Neural progenitor cell (in vitro differentiated cells): ENCODE measurements at regions not wholly inside any gene's neighbourhood (a gene's known extent, or its start where the extent isn't known, plus 50 kb on each side); places are given as distances from the start of the nearest gene placed in this dataset.

ENCODE experiments used
- DNase-seq: peaks from one replicate; pipeline ENCODE4 v3.0.0-alpha.2; 2016; ENCODE audit warnings: low spot score
- H2AFZ ChIP-seq: fragments of 200-600 bp; sonication (generic); replicated peaks from 2 replicates; pipeline ENCODE4 v1.6.1; 2016; ENCODE audit warnings: antibody characterized with exemption
- H3F3A ChIP-seq: fragments of 200-600 bp; sonication (generic); 2 replicates; pipeline ENCODE4 v1.6.1; 2016; ENCODE audit warnings: antibody characterized with exemption, low read depth
- H3K27ac ChIP-seq: fragments of 200-600 bp; sonication (generic); 2 replicates; pipeline ENCODE4 v1.5.1; 2016; ENCODE audit warnings: mild to moderate bottlenecking
- H3K27me3 ChIP-seq: fragments of 200-600 bp; sonication (generic); 2 replicates; pipeline ENCODE4 v1.6.1; 2016; ENCODE audit warnings: mild to moderate bottlenecking, moderate library complexity
- H3K36me3 ChIP-seq: fragments of 200-600 bp; sonication (generic); 2 replicates; pipeline ENCODE4 v1.5.1; 2016
- H3K4me1 ChIP-seq: fragments of 200-600 bp; sonication (generic); 2 replicates; pipeline ENCODE4 v1.6.1; 2016; ENCODE audit warnings: mixed run types
- H3K4me2 ChIP-seq: fragments of 200-600 bp; sonication (generic); 2 replicates; pipeline ENCODE4 v1.6.1; 2016
- H3K4me3 ChIP-seq: fragments of 200-600 bp; sonication (generic); 2 replicates; pipeline ENCODE4 v1.5.1; 2016
- H3K79me2 ChIP-seq: fragments of 200-600 bp; sonication (generic); 2 replicates; pipeline ENCODE4 v1.6.1; 2016; ENCODE audit warnings: low read depth
- H3K9ac ChIP-seq: fragments of 200-600 bp; sonication (generic); 2 replicates; pipeline ENCODE4 v1.6.1; 2016
- H3K9me3 ChIP-seq: fragments of 200-600 bp; sonication (generic); 2 replicates; pipeline ENCODE4 v1.5.1; 2016; ENCODE audit warnings: low read depth
- H4K20me1 ChIP-seq: fragments of 200-600 bp; sonication (generic); 2 replicates; pipeline ENCODE4 v1.6.1; 2016; ENCODE audit warnings: low read depth
- H3K27ac Mint-ChIP-seq: 3 replicates; pipeline ENCODE4 v1.8.0; 2021; ENCODE audit warnings: mixed read lengths
- H3K27me3 Mint-ChIP-seq: 2 replicates; pipeline ENCODE4 v1.8.0; 2022; ENCODE audit warnings: low read depth, mild to moderate bottlenecking, inconsistent platforms, moderate library complexity, mixed read lengths; ENCODE audit not compliant: insufficient read depth
- H3K36me3 Mint-ChIP-seq: 3 replicates; pipeline ENCODE4 v1.8.0; 2021; ENCODE audit warnings: mixed read lengths
- H3K4me1 Mint-ChIP-seq: 3 replicates; pipeline ENCODE4 v1.8.0; 2021; ENCODE audit warnings: mixed read lengths
- H3K4me3 Mint-ChIP-seq: 3 replicates; pipeline ENCODE4 v1.8.0; 2021; ENCODE audit warnings: mild to moderate bottlenecking, moderate library complexity, mixed read lengths
- H3K9me3 Mint-ChIP-seq: 3 replicates; pipeline ENCODE4 v1.8.0; 2020; ENCODE audit warnings: mixed read lengths
- CTCF ChIP-seq: fragments of 200-600 bp; sonication (generic); IDR thresholded peaks from 2 replicates; pipeline ENCODE4 v1.5.1; 2017; ENCODE audit warnings: antibody characterized with exemption, mild to moderate bottlenecking
- EZH2 ChIP-seq: fragments of 200-600 bp; sonication (generic); IDR thresholded peaks from 2 replicates; pipeline ENCODE4 v1.6.1; 2017; ENCODE audit warnings: antibody characterized with exemption, mild to moderate bottlenecking, moderate library complexity
- EZH2phosphoT487 ChIP-seq: fragments of 200-600 bp; sonication (generic); IDR thresholded peaks from 2 replicates; pipeline ENCODE4 v1.6.1; 2017; ENCODE audit warnings: antibody characterized with exemption

GRCh38 chr7:82507976-82508677 is 64.5 kb upstream of the CACNA2D1 start:
- Mint-ChIP-seq H3K36me3 (no peaks in the 10 kb centered on the region), H3K9me3 (peaks cover 4% of the 10 kb centered on the region), H3K27ac (no peak overlapping the region), H3K27me3 (peaks cover 2% of the 10 kb centered on the region), H3K4me3 (no peak overlapping the region), H3K4me1 (peaks cover 2% of the 10 kb centered on the region)
- no peak overlapping the region for H3K9ac ChIP-seq
- H3K27ac ChIP-seq: no peak overlapping the region
- H3K4me3 ChIP-seq: no peak overlapping the region
- no peak for TF ChIP-seq CTCF
- no peak for TF ChIP-seq EZH2
- no peak for TF ChIP-seq EZH2phosphoT487
- H3F3A ChIP-seq: no peaks in the 10 kb centered on the region
- H4K20me1 ChIP-seq: no peaks in the 10 kb centered on the region
- no peak overlapping the region for H3K4me2 ChIP-seq
- no peaks in the 10 kb centered on the region for H3K79me2 ChIP-seq
- H3K9me3 ChIP-seq: no peaks in the 10 kb centered on the region
- peaks cover 3% of the 10 kb centered on the region for H3K4me1 ChIP-seq
- H2AFZ ChIP-seq: peak overlapping the region; percentile 5
- no peak for DNase-seq
- no peaks in the 10 kb centered on the region for H3K27me3 ChIP-seq
- no peaks in the 10 kb centered on the region for H3K36me3 ChIP-seq

DNA sequence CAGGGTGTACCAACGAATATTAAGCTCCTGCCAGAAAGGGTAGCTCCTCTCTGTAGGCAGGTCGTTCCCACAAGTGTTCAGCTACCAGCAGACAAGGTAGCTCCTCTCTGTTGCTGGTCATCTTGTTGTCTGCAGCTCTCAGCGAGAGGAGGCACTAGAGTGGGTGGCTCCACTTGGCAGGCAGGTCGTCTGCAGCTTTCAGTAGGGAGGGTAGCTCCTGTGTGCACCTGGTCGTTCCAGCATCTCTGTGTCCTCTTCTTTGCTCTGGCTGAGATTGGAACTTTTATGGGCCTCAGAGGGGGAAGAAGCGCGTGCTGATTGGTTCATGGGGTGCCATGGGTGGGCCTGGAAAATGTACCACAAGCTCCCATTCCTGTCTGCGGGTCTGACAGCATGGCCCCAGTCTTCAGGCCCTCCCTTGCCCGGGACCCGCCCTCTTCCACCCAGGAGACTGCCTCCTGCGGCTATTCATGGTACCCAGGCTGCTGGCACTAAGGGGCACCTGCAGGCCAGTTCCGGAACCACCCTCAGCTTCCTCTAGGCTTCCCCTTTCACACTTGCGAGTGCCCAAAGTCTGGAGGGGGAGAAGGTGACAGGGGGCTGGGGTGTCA is 63.9 kb upstream of the CACNA2D1 start:
- no peak overlapping the region for H3K27ac Mint-ChIP-seq
- Histone ChIP-seq H3F3A (no peaks in the 10 kb centered on the region), H3K79me2 (no peaks in the 10 kb centered on the region), H3K9me3 (no peaks in the 10 kb centered on the region), H3K27me3 (no peaks in the 10 kb centered on the region), H2AFZ (peak overlapping the region; percentile 42), H3K4me1 (no peaks in the 10 kb centered on the region), H3K4me3 (no peak overlapping the region), H4K20me1 (no peaks in the 10 kb centered on the region), H3K36me3 (no peaks in the 10 kb centered on the region), H3K9ac (no peak overlapping the region), H3K4me2 (no peak overlapping the region), H3K27ac (no peak overlapping the region)
- peaks cover 2% of the 10 kb centered on the region for H3K27me3 Mint-ChIP-seq
- H3K4me3 Mint-ChIP-seq: no peak overlapping the region
- H3K9me3 Mint-ChIP-seq: peaks cover 4% of the 10 kb centered on the region
- DNase-seq: no peak
- TF ChIP-seq CTCF (no peak), EZH2phosphoT487 (no peak), EZH2 (no peak)
- peaks cover 2% of the 10 kb centered on the region for H3K4me1 Mint-ChIP-seq
- no peaks in the 10 kb centered on the region for H3K36me3 Mint-ChIP-seq

- Histone ChIP-seq H3K9ac (no peak overlapping the region), H3K9me3 (no peaks in the 10 kb centered on the region), H2AFZ (peak overlapping the region; percentile 42), H3K36me3 (no peaks in the 10 kb centered on the region), H3K79me2 (no peaks in the 10 kb centered on the region), H3K4me2 (no peak overlapping the region), H3F3A (no peaks in the 10 kb centered on the region), H3K4me1 (no peaks in the 10 kb centered on the region), H3K4me3 (no peak overlapping the region), H4K20me1 (no peaks in the 10 kb centered on the region), H3K27me3 (no peaks in the 10 kb centered on the region), H3K27ac (no peak overlapping the region)
- H3K4me3 Mint-ChIP-seq: no peak overlapping the region
- no peak for DNase-seq
- H3K27me3 Mint-ChIP-seq: peaks cover 2% of the 10 kb centered on the region
- H3K36me3 Mint-ChIP-seq: no peaks in the 10 kb centered on the region
- TF ChIP-seq EZH2 (no peak), CTCF (no peak), EZH2phosphoT487 (no peak)
- peaks cover 2% of the 10 kb centered on the region for H3K4me1 Mint-ChIP-seq
- H3K9me3 Mint-ChIP-seq: peaks cover 7% of the 10 kb centered on the region
- no peak overlapping the region for H3K27ac Mint-ChIP-seq
These were observed 63.1 kb upstream of the CACNA2D1 start for GRCh38 chr7:82506702-82507101.
